NCI-H345 treated with DMSO at 0.1 percent for 48 hours (cell line): ENCODE measurements at regions not wholly inside any gene's neighbourhood (a gene's known extent, or its start where the extent isn't known, plus 50 kb on each side); places are given as distances from the start of the nearest gene placed in this dataset.
"Not testable (repeated sequence)": the region's sequence is repeated elsewhere in the genome, so short reads cannot be mapped to it uniquely, and the experiment has no call there.

Experiments used
- DNase-seq: peaks from one replicate; lab custom pipeline; 2025; ENCODE audit not compliant: unreplicated experiment; lab: John Stamatoyannopoulos, UW

DNA sequence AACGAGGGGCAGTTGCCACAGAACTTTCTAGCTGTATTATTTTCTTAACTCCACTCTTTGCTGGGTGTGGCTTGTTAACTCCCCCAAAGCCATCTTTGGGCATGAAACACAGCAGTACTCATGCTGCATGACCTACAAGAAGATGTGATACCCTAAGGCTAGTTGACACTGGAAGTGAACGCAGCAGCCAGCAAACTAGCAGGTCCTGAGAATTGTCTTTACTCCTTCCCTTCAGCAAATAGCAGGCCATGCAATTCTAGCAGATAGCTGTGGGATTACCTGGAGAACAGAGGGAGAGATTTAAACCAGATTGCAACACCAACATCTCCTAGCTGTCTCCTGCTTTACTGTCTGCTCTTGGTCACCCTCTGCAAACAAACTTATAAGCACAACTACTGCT lies 688.0 kb upstream of the ZWINT start:
- DNase-seq: no peak

DNA sequence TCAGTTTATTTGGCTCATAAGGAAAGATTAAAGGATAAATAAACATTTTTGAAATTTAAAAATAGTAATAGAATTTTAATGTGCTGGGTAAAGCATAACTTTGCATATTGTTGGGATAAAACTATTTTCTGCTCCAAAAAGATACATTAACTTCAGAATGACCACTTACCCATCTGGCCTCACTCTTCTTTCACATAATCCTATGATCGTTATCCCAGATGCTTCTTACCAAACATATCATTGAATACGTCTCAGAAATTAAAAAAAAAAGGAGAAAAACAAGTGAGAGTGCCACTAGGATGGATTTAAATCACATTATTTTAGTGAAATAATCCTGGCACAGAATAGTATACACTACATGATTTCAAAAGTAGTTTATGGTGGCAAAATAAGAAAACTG lies 677.5 kb upstream of the ZWINT start:
- DNase-seq: no peak

DNA sequence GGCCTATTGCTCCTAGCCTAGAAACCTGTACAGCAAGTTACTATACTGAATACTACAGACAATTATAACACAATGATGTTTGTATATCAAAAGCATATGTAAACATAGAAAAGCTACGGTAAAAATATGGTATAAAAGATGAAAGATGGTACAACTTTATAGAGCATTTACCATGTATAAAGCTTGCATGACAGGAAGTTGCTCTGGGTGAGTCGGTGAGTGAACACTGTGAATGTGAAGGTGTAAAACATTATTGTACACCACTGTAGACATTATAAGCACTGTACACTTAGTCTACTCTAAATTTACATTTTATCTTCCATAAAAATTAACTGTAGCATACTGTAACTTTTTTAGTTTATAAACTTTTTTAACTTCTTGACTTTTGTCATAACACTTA lies 674.3 kb upstream of the ZWINT start:
- no peak for DNase-seq

DNA sequence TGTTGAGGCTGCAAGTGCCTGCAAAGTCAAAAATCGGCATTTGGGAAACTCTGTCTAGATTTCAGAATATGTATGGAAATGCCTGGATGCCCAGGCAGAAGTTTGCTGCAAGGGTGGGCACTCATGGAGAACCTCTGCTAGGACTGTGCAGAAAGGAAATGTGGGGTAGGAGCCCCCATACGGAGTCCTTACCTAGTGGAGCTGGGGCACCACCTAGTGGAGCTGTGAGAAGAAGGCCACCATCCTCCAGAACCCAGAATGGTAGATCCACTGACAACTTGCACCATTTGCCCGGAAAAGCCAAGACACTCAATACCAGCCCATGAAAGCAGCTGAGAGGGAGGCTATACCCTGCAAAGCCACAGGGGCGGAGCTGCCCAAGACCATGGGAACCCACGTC lies 671.2 kb upstream of the ZWINT start:
- DNase-seq: not testable (repeated sequence)

DNA sequence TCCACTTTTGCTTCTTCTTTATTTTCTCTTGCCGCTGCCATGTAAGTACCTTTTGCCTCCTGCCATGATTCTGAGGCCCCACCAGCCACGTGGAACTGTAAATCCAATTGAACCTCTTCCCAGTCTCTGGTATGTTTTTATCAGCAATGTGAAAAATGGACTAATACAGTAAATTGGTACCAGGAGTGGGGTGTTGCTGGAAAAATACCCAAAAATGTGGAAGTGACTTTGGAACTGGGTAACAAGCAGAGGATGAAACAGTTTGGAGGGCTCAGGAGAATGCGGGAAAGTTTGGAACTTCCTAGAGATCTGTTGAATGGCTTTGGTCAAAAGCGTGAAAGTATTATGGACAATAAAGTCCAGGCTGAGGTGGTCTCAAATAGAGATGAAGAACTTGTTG lies 670.3 kb upstream of the ZWINT start:
- DNase-seq: no peak

DNA sequence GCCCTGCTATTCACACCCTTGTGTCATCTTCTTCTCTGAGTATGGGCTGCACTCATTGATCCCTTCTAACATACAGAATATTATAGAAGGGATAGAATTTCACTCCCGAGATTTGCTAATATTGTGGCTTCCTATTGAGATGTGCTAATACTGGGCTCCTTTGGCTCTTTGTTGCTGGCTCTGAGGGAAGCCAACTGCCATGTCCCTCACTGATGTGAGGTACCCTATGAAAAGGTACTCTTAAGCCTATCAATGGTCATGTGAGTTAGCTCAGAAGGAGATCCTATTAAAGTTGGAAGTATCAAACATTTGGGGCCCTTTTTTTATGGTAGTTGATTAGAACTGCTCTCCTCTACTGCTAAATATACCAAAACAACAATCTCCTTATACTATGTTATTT lies 665.2 kb upstream of the ZWINT start:
- DNase-seq: no peak

DNA sequence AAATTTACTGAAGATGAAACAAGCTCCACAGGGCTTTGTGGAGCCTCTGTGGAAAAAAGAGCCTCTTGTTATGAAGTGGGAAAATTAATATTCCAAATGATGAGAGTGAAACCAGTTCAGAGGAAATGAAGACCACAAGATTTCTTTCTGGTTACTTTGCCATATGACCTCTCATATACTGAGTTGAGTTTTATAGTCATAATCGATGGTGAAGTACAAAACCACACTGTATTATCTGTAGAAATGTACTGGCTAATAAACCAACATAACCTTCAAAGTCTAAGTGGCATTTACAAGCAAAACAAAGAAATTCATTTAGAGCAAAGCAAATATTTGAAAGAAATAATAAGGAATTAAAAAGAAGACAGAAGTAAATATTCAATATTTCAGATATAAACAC lies 662.6 kb upstream of the ZWINT start:
- no peak for DNase-seq

DNA sequence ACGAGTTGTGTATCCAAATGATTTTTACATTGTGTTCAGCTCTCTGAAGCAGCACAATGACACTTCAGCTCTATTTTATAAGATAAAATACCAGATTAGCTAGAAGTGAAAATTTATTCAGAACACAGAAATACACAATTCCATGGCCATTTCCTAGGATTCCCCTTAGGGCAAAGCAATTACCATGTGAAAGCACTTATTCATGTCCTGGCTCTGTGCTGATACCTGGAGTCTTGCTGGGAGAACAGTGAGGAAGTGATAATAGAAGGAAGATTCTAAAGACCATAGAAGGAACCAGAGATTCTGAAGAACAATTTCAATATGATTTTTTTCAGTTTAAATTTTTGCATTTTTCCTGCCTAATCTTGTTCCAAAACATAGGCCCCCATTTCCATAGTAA lies 657.4 kb upstream of the ZWINT start:
- DNase-seq: no peak

DNA sequence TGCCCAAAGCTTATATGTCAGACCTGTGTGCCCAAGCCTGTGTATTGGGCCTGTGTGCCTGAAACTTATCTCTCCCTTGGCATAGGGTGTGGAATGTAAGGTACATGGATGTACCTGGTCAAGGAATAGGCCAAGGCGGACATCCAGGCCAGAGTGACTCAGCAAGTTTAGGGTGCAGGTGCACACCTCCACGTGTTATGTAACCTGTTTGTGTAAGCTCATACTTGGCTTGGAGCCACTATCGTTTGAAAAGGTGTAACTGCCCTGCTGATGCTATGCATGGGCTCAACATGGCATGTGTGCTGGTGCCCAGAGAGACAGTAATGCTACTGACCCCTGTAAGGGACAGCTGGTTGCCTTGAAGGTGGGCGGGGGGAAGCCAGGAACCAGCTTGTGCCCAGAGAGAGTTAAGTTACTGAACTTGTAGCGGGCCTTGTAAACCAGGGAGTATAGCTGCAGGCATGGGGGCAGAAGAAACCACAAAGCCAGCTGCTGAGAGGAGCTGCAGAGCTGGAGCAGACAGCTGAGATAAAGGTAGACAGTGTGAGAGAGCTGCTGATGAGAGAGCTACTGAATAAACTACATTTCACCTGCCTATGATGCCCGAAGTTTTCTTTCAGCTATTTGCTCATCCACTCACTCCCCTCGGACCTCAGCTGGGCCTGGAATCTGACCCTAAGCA lies 656.4 kb upstream of the ZWINT start:
- DNase-seq: no peak

DNA sequence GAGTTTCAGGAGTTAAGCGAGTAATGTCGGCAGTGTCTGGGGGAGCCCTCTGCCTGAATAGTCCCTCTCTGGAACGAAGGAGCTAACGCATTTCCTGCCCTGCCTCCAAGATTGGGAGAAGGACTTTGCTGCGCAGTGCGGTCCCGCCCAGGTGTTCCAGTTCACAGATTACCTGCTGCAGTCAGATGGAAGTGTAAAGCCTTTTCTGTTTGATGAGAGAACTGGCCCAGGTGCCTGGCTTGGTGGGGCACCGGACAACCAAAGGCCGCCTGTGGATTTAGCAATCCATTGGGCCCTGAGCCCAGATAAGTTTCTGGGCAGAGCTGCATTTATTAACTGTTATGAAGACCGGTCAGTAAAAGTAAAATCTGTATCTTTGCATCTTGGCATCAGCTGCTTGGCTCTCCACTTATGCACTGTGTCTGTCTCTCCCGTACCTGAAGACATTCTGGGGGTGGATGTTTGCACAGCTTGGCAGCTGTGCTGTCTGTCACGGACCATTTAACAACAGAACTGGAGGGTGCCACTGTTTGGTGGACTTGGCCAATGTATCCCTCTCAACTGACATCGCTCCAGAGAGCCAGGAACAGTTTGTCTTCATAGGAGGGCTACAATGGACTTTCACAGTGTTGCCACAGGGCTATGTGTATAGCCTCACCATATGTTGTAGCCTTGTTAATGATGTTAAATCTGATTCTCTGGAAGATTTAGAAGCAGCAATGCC lies 654.7 kb upstream of the ZWINT start:
- DNase-seq: peak; percentile 79

DNA sequence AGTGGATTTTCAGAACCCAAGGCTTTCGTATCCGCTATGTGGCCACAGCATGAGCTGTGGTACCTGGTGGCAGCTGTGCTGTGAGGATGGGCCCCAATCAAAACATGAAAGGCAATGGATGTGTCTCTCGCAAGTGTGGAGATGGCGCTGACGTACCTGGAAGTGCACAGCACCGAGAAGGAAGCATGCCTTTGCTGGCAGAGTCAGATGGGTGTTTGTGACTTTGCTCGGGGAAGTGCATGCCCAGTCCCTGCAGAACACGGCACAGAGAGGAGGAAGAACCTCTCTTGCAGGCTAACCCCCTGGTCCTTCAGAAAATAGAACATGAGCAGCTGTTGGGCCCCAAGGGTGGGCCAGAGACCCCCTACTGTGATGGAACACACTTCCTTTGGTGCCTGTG lies 654.1 kb upstream of the ZWINT start:
- no peak for DNase-seq

DNA sequence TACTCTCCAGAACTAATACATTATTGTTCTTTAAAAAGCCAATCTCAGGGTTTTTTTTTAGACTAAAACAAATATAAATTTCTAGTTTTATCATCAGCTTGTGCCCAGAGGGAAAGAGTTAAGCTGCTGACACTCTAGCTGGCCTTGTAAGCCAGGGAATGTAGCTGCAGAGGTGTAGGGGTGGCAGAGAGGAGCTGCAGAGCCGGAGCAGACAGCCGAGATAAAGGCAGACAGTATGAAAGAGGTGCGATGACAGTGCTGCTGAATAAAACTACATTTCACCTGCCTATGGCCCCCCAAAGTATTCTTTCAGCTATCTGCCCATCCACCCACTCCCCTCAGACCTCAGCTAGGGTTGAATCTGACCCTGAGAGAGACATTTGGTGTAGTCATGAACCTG lies 653.7 kb upstream of the ZWINT start:
- DNase-seq: no peak

DNA sequence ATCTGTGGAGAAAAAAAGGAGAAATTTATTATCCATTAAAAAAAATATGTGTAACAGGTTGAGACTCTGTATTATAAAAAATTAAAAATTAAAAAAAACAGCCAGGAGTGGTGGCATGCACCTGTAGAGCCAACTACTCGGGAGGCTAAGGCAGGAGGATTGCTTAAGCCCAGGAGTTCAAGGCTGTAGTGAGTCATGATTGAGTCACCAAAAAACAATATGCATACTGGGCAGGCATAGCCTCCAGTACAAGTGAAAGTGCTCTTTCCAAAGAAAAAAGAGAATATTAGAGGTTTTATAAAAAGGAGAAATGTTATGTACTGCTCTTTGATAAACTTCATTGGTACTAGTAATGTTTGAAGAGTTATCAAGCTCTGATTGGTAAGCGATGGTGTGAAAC lies 647.1 kb upstream of the ZWINT start:
- no peak for DNase-seq

DNA sequence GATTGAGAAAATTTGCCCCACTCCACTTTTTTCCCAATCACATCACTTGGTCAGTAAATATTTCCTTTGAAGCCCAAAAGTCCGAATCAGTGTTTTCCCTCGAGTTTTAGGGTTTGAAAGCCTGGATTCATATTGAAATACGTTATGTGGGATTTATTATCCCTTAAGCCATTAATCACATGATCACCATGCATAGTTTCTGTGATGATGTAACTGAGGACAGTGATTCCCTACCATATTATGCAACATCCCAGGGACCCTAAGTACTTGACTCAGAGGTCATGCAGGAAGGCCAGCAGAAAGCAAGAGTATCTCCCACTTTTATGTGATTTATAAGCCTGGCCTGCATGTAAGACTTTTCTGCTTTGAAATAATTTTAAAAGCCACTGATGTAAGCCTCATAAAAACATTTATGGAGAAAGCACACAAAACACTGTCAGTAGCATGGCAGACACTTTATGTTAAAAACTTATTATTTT lies 630.6 kb upstream of the ZWINT start:
- no peak for DNase-seq

DNA sequence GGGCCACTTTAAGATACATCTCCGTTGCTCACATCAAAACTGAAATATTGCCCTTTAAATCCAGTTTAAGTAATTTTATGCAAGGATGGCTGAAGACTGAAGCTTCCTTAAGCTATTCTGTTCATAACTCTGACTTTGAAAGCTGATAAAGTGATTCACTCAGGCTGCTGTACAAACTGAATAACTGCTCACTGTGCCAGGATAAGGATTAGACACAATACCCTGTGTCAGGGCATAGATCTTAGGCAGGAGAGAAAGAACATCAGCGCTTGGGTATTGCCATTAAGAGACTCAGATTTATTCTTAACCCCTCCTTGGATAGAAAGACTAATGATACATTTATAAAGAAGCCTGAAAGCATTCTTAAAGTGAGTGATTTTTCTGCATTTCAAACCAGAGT lies 614.5 kb upstream of the ZWINT start:
- DNase-seq: no peak

DNA sequence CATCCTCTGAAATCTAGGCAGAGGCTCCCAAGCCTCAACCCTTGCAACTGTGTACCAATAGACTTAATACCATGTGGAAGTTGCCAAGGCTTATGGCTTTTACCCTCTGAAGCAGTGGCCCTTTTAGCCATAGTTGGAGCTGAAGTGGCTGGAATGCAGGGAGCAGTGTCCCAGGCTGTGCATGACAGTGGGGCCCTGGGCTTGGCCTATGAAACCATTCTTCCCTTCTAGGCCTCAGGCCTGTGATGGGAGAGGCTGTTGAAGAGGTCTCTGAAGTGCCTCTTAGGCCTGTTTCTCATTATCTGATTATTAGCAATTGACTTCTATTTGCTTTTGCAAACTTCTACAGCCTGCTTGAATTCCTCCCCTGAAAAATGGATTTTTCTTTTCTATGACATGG lies 612.7 kb upstream of the ZWINT start:
- no peak for DNase-seq

DNA sequence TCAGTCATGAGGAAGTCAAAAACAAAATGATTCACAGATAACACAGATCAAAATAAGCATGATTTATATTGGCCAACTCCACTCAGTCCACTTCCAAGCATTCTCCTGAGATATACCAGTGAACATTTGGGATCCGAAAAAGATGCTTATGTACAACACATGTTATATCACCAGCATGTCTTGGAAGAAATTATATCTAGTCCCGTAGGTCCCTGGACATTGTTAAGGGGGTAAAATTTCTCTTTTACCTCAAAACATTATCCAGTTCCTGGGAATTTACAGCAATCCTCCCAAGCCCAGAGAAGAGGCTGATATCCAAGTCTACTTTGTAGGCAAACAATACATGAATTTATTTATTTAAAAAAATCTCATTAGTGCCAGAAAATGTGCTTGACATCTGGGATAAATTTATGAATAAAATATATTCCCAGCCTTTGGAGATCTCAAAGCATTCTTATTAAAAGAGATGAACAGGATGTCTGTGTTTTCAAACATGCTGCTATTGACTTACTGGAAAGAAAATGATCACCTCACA lies 582.2 kb upstream of the ZWINT start:
- no peak for DNase-seq

DNA sequence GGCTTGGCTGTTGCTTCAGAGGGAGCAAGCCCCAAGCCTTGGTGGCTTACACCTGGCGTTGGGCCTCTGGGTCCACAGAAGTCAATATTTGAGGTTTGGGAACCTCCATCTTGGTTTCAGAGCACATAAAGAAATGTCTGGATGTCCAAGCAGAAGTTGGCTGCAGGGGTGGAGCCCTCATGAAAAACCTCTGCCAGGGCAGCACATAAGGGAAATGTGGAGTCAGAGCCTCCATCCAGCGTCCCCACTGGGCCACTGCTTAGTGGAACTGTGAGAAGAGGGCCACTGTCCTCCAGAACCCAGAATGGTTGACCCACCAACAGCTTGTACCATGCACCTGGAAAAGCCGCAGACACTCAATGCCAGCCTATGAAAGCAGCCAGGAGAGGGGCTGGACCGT lies 573.5 kb upstream of the ZWINT start:
- DNase-seq: no peak

DNA sequence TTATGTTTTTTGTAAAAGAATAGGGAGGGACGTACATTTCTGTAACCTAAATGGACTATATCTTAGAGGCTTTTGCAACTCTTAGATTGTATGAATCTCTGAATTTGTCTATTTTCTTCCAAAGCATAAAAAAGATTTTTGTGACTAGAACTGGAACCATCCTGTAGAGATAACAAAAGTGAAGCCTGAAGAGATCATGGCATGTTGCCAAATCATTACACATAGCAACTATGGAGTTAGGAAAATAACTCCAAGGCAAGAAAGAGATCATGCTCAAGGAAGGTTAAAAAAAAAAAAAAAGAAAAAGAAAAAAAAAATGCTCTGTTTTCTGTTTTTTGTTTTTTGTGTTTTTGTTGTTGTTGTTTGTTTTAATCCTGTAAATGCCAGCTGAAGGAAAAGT lies 567.7 kb upstream of the ZWINT start:
- DNase-seq: peak; percentile 0

DNA sequence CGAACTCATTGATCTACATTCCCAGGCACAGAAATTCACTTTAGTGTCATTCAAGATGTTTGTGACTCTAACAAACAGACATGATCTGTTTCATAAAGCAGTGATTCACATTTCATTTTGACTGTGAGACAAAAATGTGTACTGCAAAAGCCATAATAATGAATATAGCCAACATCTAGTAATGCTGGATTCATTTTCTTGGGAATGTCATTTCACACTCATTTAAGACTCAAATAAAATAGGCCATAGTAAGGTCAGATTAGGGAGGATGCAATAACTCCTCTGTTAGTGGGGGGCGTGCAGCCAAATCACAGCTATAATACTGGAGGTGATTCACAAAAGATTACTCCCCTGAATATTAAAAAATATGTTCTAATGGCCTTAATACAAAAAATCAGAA lies 566.6 kb upstream of the ZWINT start:
- DNase-seq: no peak

DNA sequence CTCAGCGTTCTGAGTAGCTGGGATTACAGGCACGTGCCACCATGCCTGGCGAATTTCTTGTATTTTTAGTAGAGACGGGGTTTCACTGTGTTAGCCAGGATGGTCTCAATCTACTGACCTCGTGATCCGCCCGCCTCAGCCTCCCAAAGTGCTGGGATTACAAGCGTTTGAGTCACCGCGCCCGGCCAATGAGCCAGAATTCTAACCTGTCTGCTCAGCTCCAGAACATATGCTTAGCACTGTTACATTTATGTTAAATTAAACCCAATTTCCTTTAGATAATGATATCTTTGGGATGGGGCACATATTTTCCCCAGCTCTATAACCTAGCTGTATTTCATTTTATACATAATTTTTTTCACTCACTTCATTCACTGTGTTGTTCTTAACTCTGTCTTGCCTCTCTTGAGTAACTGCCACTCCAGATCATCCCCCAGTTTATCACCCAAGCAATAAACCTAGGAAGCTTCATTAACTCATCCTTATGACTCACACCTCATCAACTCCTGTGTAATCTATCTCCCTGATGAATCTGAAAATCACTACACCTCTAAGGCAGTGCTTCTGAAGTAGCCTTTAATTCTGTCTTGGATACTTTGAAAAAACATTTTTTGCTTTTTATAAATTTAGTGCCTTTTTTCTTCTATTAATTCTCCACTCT lies 559.7 kb upstream of the ZWINT start:
- DNase-seq: no peak

DNA sequence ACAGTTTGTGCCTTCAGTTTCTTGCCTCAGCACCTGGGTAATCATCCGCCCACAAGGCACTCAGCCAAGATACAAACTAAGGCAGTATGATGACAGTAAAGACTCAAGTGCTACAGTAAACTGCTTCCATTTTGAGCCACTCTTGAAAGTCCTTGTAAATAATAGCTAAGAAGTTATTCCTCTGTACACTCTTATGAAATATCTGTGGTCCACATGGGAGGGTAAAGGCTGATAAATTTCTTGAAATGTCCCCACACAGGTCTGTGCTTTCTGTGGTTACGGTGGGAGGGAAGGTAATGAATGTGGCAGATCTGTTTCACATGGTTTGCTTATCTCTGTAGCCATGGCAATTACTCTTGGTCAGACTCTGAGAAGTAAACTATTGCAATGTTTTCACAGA lies 551.0 kb upstream of the ZWINT start:
- DNase-seq: no peak
